Fibroblast of pulmonary artery (primary cell): ENCODE measurements at regions not wholly inside any gene's neighbourhood (a gene's known extent, or its start where the extent isn't known, plus 50 kb on each side); places are given as distances from the start of the nearest gene placed in this dataset.
"Not testable (repeated sequence)": the region's sequence is repeated elsewhere in the genome, so short reads cannot be mapped to it uniquely, and the experiment has no call there.

Experiments used
- DNase-seq: peaks from one replicate; pipeline ENCODE4 v3.0.0-alpha.2; 2010; ENCODE audit warnings: low read depth
- H3K4me3 ChIP-seq: replicated peaks from 2 replicates; pipeline ENCODE4 v1.5.1; 2011; ENCODE audit warnings: low read depth, mild to moderate bottlenecking, control low read depth, low read length, moderate library complexity
- CTCF ChIP-seq: IDR thresholded peaks from 2 replicates; pipeline ENCODE4 v1.5.1; 2011; ENCODE audit warnings: mild to moderate bottlenecking, control low read depth, low read length, inconsistent platforms; ENCODE audit errors: missing control alignments

- DNase-seq: peak; percentile 31
- peak; percentile 19 for TF ChIP-seq CTCF
- not testable (repeated sequence) for H3K4me3 ChIP-seq
Measured at GRCh38 chr1:850318-850717, 73.4 kb upstream of the SAMD11 start.

- not testable (repeated sequence) for DNase-seq, H3K4me3 ChIP-seq
Measured at GRCh38 chr1:851398-851797, 72.3 kb upstream of the SAMD11 start.

- DNase-seq, H3K4me3 ChIP-seq: not testable (repeated sequence)
Measured at GRCh38 chr1:851841-852240, 71.9 kb upstream of the SAMD11 start.

GRCh38 chr1:855202-855981 lies 68.3 kb upstream of the SAMD11 start:
- not testable (repeated sequence) for DNase-seq, H3K4me3 ChIP-seq

- not testable (repeated sequence) for DNase-seq, H3K4me3 ChIP-seq
Measured at GRCh38 chr1:856541-857057, 67.1 kb upstream of the SAMD11 start.

- DNase-seq, H3K4me3 ChIP-seq: not testable (repeated sequence)
Measured at GRCh38 chr1:857926-858648, 65.6 kb upstream of the SAMD11 start.

- not testable (repeated sequence) for H3K4me3 ChIP-seq
- peak; percentile 49 for DNase-seq
Measured at GRCh38 chr1:858649-859041, 65.1 kb upstream of the SAMD11 start.

GRCh38 chr1:860941-861340 lies 62.8 kb upstream of the SAMD11 start:
- not testable (repeated sequence) for DNase-seq

GRCh38 chr1:861714-862113 lies 62.0 kb upstream of the SAMD11 start:
- no peak for DNase-seq
- no peak overlapping the region for H3K4me3 ChIP-seq
- no peak for TF ChIP-seq CTCF

More at GRCh38 chr1:860941-861340, 62.8 kb upstream of the SAMD11 start:
- H3K4me3 ChIP-seq: not testable (repeated sequence)

GRCh38 chr1:862601-863000 lies 61.1 kb upstream of the SAMD11 start:
- not testable (repeated sequence) for H3K4me3 ChIP-seq

GRCh38 chr1:865633-866032 lies 58.1 kb upstream of the SAMD11 start:
- not testable (repeated sequence) for H3K4me3 ChIP-seq

More at GRCh38 chr1:862601-863000, 61.1 kb upstream of the SAMD11 start:
- not testable (repeated sequence) for DNase-seq

GRCh38 chr1:866095-866494 lies 57.6 kb upstream of the SAMD11 start:
- H3K4me3 ChIP-seq: no peak overlapping the region
- DNase-seq: no peak
- no peak for TF ChIP-seq CTCF

More at GRCh38 chr1:865633-866032, 58.1 kb upstream of the SAMD11 start:
- not testable (repeated sequence) for DNase-seq

GRCh38 chr1:866631-867299 lies 57.0 kb upstream of the SAMD11 start:
- not testable (repeated sequence) for DNase-seq, H3K4me3 ChIP-seq

- not testable (repeated sequence) for H3K4me3 ChIP-seq
- DNase-seq: peak; percentile 16
Measured at GRCh38 chr1:867550-867949, 56.2 kb upstream of the SAMD11 start.
